NT2/D1 (cell line): ENCODE measurements at regions not wholly inside any gene's neighbourhood (a gene's known extent, or its start where the extent isn't known, plus 50 kb on each side); places are given as distances from the start of the nearest gene placed in this dataset.

Experiments
- DNase-seq: peaks from one replicate; pipeline ENCODE4 v3.0.0-alpha.2; 2011; ENCODE audit warnings: low read depth, low spot score
- H3K27me3 ChIP-seq: 2 replicates; pipeline ENCODE4 v1.6.0; 2011; ENCODE audit warnings: mild to moderate bottlenecking; ENCODE audit not compliant: insufficient read length, insufficient read depth
- H3K36me3 ChIP-seq: 2 replicates; pipeline ENCODE4 v1.6.1; 2011; ENCODE audit warnings: mild to moderate bottlenecking, low read length, mixed read lengths; ENCODE audit not compliant: insufficient read depth, insufficient read length
- H3K4me1 ChIP-seq: 2 replicates; pipeline ENCODE4 v1.5.1; 2011; ENCODE audit not compliant: insufficient read depth, insufficient read length
- H3K4me3 ChIP-seq: 2 replicates; pipeline ENCODE4 v1.5.1; 2011; ENCODE audit warnings: low read depth; ENCODE audit not compliant: insufficient read length
- H3K9ac ChIP-seq: 2 replicates; pipeline ENCODE4 v1.6.0; 2011; ENCODE audit warnings: low read depth; ENCODE audit not compliant: insufficient read length
- H3K9me3 ChIP-seq: 2 replicates; pipeline ENCODE4 v1.5.1; 2011; ENCODE audit warnings: mild to moderate bottlenecking, low read length; ENCODE audit not compliant: insufficient read depth
- SUZ12 ChIP-seq: IDR thresholded peaks from 2 replicates; pipeline ENCODE4 v1.6.1; 2011; ENCODE audit not compliant: insufficient read length, insufficient read depth; ENCODE audit errors: extremely low read depth
- YY1 ChIP-seq: IDR thresholded peaks from 2 replicates; pipeline ENCODE4 v1.6.1; 2011; ENCODE audit not compliant: insufficient read length, insufficient read depth
- ZNF274 ChIP-seq: IDR thresholded peaks from 2 replicates; pipeline ENCODE4 v1.6.1; 2011; ENCODE audit warnings: mild to moderate bottlenecking, low read depth, low read length

- Histone ChIP-seq H3K9ac (no peak overlapping the region), H3K4me3 (no peak overlapping the region), H3K4me1 (no peaks in the 10 kb centered on the region), H3K27me3 (no peaks in the 10 kb centered on the region), H3K36me3 (no peaks in the 10 kb centered on the region), H3K9me3 (no peaks in the 10 kb centered on the region)
- TF ChIP-seq ZNF274 (no peak), SUZ12 (no peak), YY1 (no peak)
- no peak for DNase-seq
Measured at GRCh38 chr14:89503431-89503996, 86.5 kb upstream of the FOXN3 start.

- H3K27me3 ChIP-seq = no peaks in the 10 kb centered on the region
- no peaks in the 10 kb centered on the region for H3K36me3 ChIP-seq
- no peak overlapping the region for H3K9ac ChIP-seq
- DNase-seq = no peak
- TF ChIP-seq SUZ12 (no peak), YY1 (no peak), ZNF274 (no peak)
- no peaks in the 10 kb centered on the region for H3K9me3 ChIP-seq
- H3K4me1 ChIP-seq = no peaks in the 10 kb centered on the region
- H3K4me3 ChIP-seq = no peak overlapping the region
Measured at GRCh38 chr14:89502966-89503365, 85.9 kb upstream of the FOXN3 start.

- TF ChIP-seq ZNF274 (no peak), SUZ12 (no peak), YY1 (no peak)
- DNase-seq = no peak
Measured at GRCh38 chr14:89501381-89501780, 84.3 kb upstream of the FOXN3 start.

GRCh38 chr14:89500303-89500702 lies 83.3 kb upstream of the FOXN3 start:
- H3K9me3 ChIP-seq = no peaks in the 10 kb centered on the region
- H3K36me3 ChIP-seq = no peaks in the 10 kb centered on the region
- no peak for TF ChIP-seq YY1
- TF ChIP-seq SUZ12 = no peak
- TF ChIP-seq ZNF274 = no peak
- H3K9ac ChIP-seq = no peak overlapping the region
- H3K4me1 ChIP-seq = no peaks in the 10 kb centered on the region
- DNase-seq = no peak
- H3K4me3 ChIP-seq = no peak overlapping the region
- no peaks in the 10 kb centered on the region for H3K27me3 ChIP-seq

More at GRCh38 chr14:89501381-89501780, 84.3 kb upstream of the FOXN3 start:
- H3K27me3 ChIP-seq = no peaks in the 10 kb centered on the region
- H3K9me3 ChIP-seq = no peaks in the 10 kb centered on the region
- H3K4me3 ChIP-seq = no peak overlapping the region
- H3K4me1 ChIP-seq = no peaks in the 10 kb centered on the region
- H3K9ac ChIP-seq = no peak overlapping the region
- H3K36me3 ChIP-seq = no peaks in the 10 kb centered on the region

GRCh38 chr14:89498878-89499277 lies 81.8 kb upstream of the FOXN3 start:
- H3K27me3 ChIP-seq = no peaks in the 10 kb centered on the region
- no peak for DNase-seq
- H3K4me3 ChIP-seq = no peak overlapping the region
- H3K36me3 ChIP-seq = no peaks in the 10 kb centered on the region
- no peak overlapping the region for H3K9ac ChIP-seq
- TF ChIP-seq ZNF274 (no peak), YY1 (no peak), SUZ12 (no peak)
- no peaks in the 10 kb centered on the region for H3K9me3 ChIP-seq
- no peaks in the 10 kb centered on the region for H3K4me1 ChIP-seq

- Histone ChIP-seq H3K27me3 (no peaks in the 10 kb centered on the region), H3K9me3 (no peaks in the 10 kb centered on the region), H3K36me3 (no peaks in the 10 kb centered on the region), H3K4me3 (no peak overlapping the region), H3K9ac (no peak overlapping the region), H3K4me1 (no peaks in the 10 kb centered on the region)
- DNase-seq = no peak
- no peak for TF ChIP-seq SUZ12
- TF ChIP-seq ZNF274 = no peak
Measured at GRCh38 chr14:89495718-89496117, 78.7 kb upstream of the FOXN3 start.

- no peak overlapping the region for H3K4me3 ChIP-seq
- TF ChIP-seq YY1 = no peak
- TF ChIP-seq ZNF274 = no peak
- TF ChIP-seq SUZ12 = no peak
- H3K27me3 ChIP-seq = no peaks in the 10 kb centered on the region
- H3K9ac ChIP-seq = no peak overlapping the region
- H3K36me3 ChIP-seq = no peaks in the 10 kb centered on the region
- no peaks in the 10 kb centered on the region for H3K9me3 ChIP-seq
- no peak for DNase-seq
- no peaks in the 10 kb centered on the region for H3K4me1 ChIP-seq
Measured at GRCh38 chr14:89493877-89494634, 77.0 kb upstream of the FOXN3 start.
